ENCODE measurements at regions not wholly inside any gene's neighbourhood (a gene's known extent, or its start where the extent isn't known, plus 50 kb on each side); places are given as distances from the start of the nearest gene placed in this dataset.

DNA sequence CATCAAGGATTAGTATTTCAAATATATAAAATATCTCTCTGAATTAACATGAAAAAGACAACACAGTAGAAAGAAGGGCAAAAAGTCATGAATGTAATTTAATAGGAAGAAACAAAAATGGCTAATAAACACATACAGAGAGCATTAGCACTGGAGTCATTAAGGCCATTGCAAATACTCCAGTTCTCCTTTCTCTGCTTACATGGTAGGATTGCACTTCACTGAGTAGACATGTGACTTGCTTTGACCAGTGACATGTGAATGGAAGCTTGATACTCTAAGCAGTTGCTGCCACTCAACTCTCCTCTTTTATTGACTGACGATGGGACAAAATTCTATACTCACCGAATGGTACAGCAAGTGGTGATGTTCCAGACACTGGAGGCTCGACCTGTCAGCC is 153.9 kb upstream of the LGALSL start:
- no peak for DNase-seq (ENCODE audit: low spot score, unreplicated experiment)
- Mint-ChIP-seq H3K36me3 (ENCODE audit: insufficient read depth) (no peaks in the 10 kb centered on the region), H3K4me3 (ENCODE audit: low read depth) (no peak overlapping the region), H3K27ac (no peak overlapping the region), H3K4me1 (ENCODE audit: low read depth) (peaks cover 4% of the 10 kb centered on the region), H3K9me3 (ENCODE audit: low read depth) (no peaks in the 10 kb centered on the region), H3K27me3 (peaks cover 7% of the 10 kb centered on the region)
- TF ChIP-seq, protein P1, sequence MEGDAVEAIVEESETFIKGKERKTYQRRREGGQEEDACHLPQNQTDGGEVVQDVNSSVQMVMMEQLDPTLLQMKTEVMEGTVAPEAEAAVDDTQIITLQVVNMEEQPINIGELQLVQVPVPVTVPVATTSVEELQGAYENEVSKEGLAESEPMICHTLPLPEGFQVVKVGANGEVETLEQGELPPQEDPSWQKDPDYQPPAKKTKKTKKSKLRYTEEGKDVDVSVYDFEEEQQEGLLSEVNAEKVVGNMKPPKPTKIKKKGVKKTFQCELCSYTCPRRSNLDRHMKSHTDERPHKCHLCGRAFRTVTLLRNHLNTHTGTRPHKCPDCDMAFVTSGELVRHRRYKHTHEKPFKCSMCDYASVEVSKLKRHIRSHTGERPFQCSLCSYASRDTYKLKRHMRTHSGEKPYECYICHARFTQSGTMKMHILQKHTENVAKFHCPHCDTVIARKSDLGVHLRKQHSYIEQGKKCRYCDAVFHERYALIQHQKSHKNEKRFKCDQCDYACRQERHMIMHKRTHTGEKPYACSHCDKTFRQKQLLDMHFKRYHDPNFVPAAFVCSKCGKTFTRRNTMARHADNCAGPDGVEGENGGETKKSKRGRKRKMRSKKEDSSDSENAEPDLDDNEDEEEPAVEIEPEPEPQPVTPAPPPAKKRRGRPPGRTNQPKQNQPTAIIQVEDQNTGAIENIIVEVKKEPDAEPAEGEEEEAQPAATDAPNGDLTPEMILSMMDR (IDR thresholded peaks at IDR 0.05; ENCODE audit: unreplicated experiment): no peak

DNA sequence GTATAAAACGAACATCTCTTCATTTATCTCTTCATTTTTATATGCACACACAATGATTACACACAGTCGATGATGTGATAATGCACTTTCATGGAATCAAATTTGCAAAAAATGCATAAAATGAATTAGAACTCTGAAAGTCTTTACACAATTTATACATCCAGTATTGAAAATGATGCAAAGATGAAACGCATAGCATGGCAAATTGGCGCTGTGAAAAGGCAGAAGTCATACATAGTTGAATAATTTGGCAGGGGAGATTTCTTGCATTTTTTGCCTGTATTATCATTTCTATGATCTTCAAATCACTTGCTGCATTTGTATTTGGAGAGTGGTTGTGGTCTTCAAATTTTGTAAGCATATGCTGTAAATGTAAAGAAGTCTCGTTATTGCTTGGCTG is 150.7 kb upstream of the LGALSL start:
- Mint-ChIP-seq H3K27ac (no peak overlapping the region), H3K27me3 (no peaks in the 10 kb centered on the region), H3K4me3 (ENCODE audit: low read depth) (no peak overlapping the region), H3K9me3 (ENCODE audit: low read depth) (peaks cover 5% of the 10 kb centered on the region), H3K4me1 (ENCODE audit: low read depth) (peaks cover 2% of the 10 kb centered on the region), H3K36me3 (ENCODE audit: insufficient read depth) (no peaks in the 10 kb centered on the region)
- TF ChIP-seq, protein P1 (IDR thresholded peaks at IDR 0.05; ENCODE audit: unreplicated experiment): no peak
- no peak for DNase-seq (ENCODE audit: low spot score, unreplicated experiment)

DNA sequence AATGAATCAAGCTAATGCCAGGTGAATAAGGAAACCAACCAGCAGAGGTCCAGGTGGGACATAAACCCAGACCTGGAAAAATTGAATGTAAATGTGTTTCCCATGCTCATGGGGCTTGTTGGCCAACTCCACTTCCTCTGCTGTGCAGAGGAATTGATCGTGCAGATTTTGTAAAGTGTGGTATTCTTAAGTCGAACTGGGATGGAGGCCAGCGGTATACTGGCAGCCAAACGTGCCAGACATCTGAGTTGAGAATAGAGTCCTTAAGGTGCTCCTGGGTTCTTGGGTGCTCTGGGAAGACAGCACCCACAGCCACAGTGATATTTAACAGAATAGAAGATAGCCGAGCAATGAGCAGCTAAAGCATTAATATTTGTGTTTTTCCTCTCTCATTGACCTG is 146.5 kb upstream of the LGALSL start:
- Mint-ChIP-seq H3K27me3 (peaks cover 5% of the 10 kb centered on the region), H3K36me3 (ENCODE audit: insufficient read depth) (no peaks in the 10 kb centered on the region), H3K4me3 (ENCODE audit: low read depth) (no peak overlapping the region), H3K27ac (no peak overlapping the region), H3K9me3 (ENCODE audit: low read depth) (peaks cover 5% of the 10 kb centered on the region), H3K4me1 (ENCODE audit: low read depth) (peaks cover 11% of the 10 kb centered on the region)
- TF ChIP-seq, protein P1 (IDR thresholded peaks at IDR 0.05; ENCODE audit: unreplicated experiment): no peak
- DNase-seq (ENCODE audit: low spot score, unreplicated experiment): no peak

DNA sequence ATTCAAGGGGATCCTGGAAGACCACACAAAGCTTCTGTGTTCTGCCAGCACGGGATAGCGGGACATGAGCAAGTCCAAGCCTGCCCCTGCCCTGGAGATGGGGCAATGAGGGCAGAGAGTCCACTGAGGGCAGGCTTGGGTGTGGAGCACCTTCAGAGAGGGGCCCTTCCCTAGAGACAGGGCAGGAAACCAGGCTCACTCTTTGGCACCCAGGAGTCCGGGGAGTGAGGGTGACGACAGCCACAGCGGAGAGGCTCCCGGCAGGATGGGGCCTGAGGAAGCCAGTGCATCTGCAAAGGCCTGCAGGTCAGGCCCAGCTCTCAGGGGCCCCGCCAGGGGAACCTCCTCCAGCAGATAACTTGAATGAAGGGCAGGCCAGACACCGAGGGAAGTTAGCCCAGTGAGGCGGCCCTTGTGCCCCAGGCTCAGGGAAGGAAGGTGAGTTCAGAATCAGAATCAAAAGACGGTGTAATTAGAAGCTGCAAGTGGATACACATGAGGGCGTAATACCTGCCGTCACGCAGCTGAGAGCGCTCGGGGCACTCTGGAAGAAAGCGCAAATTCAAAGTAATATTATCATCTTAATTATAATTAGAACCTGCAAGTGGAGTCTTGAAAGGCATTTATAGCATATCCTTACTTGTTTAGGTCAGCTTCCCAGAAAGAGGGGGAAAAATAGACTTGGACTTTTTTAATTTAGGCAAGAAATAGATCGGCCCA is 142.6 kb upstream of the LGALSL start:
- DNase-seq (ENCODE audit: low spot score, unreplicated experiment): no peak
- TF ChIP-seq, protein P1 (IDR thresholded peaks at IDR 0.05; ENCODE audit: unreplicated experiment): no peak
- Mint-ChIP-seq H3K9me3 (ENCODE audit: low read depth) (no peaks in the 10 kb centered on the region), H3K27ac (peak overlapping the region; percentile 47), H3K27me3 (peaks cover 12% of the 10 kb centered on the region), H3K4me3 (ENCODE audit: low read depth) (no peak overlapping the region), H3K36me3 (ENCODE audit: insufficient read depth) (no peaks in the 10 kb centered on the region), H3K4me1 (ENCODE audit: low read depth) (peaks cover 15% of the 10 kb centered on the region)

DNA sequence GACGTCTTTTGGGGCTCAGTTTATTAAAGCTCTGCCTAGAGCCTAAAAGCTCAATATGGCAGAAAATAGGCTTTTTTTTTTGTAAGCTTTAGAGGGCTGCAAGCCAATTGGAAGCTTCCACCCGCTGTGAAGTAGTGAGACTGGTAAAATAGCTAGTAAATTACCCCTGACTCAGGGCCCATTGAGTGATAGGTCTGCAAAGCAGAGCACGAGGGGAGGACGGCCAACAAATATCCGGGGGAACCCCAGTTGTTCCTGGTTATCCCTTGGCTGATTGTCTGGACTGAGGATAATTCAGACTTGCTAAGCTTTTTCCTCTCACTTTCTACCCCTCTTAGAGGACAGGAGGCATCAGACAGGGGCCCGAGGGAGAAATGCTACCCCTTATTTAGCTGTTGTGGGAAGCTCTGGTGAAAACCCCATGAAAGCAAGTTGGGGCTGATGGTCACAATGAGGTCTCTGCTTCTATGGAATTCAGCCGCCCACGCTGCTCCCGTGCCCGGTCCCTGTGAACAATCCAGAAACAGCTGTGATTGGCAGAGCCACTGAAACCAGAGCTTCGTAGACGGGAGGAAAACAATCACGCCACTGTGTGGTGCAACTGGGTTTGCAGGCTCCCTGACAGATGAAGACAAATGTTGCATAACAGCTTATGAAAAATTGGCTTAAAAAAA is 141.9 kb upstream of the LGALSL start:
- H3K4me1 Mint-ChIP-seq (ENCODE audit: low read depth): peaks cover 15% of the 10 kb centered on the region
- no peak overlapping the region for H3K4me3 Mint-ChIP-seq (ENCODE audit: low read depth)
- H3K27ac Mint-ChIP-seq: peak overlapping the region; percentile 47
- no peaks in the 10 kb centered on the region for H3K36me3 Mint-ChIP-seq (ENCODE audit: insufficient read depth)
- peaks cover 12% of the 10 kb centered on the region for H3K27me3 Mint-ChIP-seq
- H3K9me3 Mint-ChIP-seq (ENCODE audit: low read depth): no peaks in the 10 kb centered on the region
- TF ChIP-seq, protein P1 (IDR thresholded peaks at IDR 0.05; ENCODE audit: unreplicated experiment): peak; percentile 42
- DNase-seq (ENCODE audit: low spot score, unreplicated experiment): no peak
